MCF 10A (cell line): ENCODE measurements at regions not wholly inside any gene's neighbourhood (a gene's known extent, or its start where the extent isn't known, plus 50 kb on each side); places are given as distances from the start of the nearest gene placed in this dataset.

Experiments
- BruUV-seq: library from RNA; stranded (reverse); fragments of 400-500 nt; replicated peaks from 2 replicates; lab custom pipeline; 2021; lab: Mats Ljungman, UMichigan
- CTCF ChIA-PET: fragments of 300-600 bp; sonication (Branson Sonifier 250); formaldehyde crosslinking; extraction: SDS; loops from one replicate; lab custom pipeline; 2021; ENCODE audit warnings: antibody characterized with exemption, inconsistent platforms; lab: Yijun Ruan, JAX
- POLR2A ChIA-PET: fragments of 300-600, 350-650 bp; sonication (Branson Sonifier 250); formaldehyde crosslinking; extraction: SDS; loops from one replicate; lab custom pipeline; 2020; ENCODE audit warnings: antibody characterized with exemption, inconsistent platforms; lab: Yijun Ruan, JAX
- DNase-seq: peaks from one replicate; pipeline ENCODE4 v3.0.0-alpha.2; 2018; ENCODE audit not compliant: unreplicated experiment
- H3K27ac Mint-ChIP-seq: one replicate; pipeline ENCODE4 v1.8.0; 2022; ENCODE audit warnings: mild to moderate bottlenecking, low read depth, mixed read lengths; ENCODE audit not compliant: unreplicated experiment
- H3K27me3 Mint-ChIP-seq: one replicate; pipeline ENCODE4 v1.8.0; 2022; ENCODE audit warnings: mixed read lengths; ENCODE audit not compliant: insufficient read depth, unreplicated experiment
- H3K36me3 Mint-ChIP-seq: one replicate; pipeline ENCODE4 v1.8.0; 2022; ENCODE audit warnings: mild to moderate bottlenecking, moderate library complexity, mixed read lengths; ENCODE audit not compliant: insufficient read depth, unreplicated experiment
- H3K4me1 Mint-ChIP-seq: one replicate; pipeline ENCODE4 v1.8.0; 2022; ENCODE audit warnings: mixed read lengths; ENCODE audit not compliant: insufficient read depth, unreplicated experiment
- H3K4me3 Mint-ChIP-seq: one replicate; pipeline ENCODE4 v1.8.0; 2022; ENCODE audit warnings: mild to moderate bottlenecking, moderate library complexity, mixed read lengths; ENCODE audit not compliant: unreplicated experiment
- H3K9me3 Mint-ChIP-seq: one replicate; pipeline ENCODE4 v1.8.0; 2022; ENCODE audit warnings: mixed read lengths; ENCODE audit not compliant: unreplicated experiment
- intact Hi-C: fragments of 100-400 bp; cut with micrococcal nuclease; formaldehyde crosslinking; loops from 2 replicates; pipeline ENCODE4 v1.14.1; 2022
- TF ChIP-seq, protein P1 (sequence below): fragments of 200-600 bp; IDR thresholded peaks from one replicate; pipeline ENCODE4 v1.8.0; 2022; ENCODE audit warnings: antibody characterized with exemption, mild to moderate bottlenecking; ENCODE audit not compliant: unreplicated experiment

DNA sequence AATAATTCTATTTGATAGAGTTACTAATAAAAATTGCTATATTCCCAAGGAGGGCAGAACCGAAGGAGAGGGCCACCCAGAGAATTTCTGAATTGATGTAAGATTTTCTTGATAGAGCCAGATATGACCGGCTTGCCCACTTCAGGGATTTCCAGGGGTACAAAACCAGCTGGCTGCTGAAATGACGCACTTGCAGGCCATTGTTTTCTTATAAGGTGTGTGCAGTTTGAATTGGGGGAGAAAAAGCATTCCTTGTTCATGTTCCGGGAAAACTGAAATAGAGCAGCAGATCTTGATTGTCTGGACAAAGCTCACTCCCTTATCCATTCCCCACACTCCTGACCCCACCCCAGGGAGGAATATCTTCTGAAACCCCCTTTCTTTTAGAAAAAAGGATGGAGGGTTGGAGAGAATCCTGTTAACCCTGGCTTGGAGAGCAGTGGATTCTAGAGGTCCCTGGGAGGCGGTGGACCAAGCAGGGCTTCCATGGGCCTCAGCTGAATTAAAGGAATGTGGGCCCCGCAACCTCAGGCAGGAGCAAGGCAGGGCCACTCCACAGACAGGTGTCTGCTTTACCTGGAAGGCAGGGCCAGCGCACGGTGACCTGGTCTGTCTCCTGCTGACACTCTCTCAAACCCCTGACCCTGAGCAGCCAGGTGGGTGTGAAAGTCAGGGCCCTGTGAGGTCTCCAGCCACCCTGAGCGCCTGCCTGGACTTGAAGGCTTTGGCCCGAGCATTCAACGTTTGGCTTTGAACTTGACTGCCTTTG, 96.4 kb downstream of the TMEM170B start:
- intact Hi-C loops: no loop called here
- TF ChIP-seq, protein P1, sequence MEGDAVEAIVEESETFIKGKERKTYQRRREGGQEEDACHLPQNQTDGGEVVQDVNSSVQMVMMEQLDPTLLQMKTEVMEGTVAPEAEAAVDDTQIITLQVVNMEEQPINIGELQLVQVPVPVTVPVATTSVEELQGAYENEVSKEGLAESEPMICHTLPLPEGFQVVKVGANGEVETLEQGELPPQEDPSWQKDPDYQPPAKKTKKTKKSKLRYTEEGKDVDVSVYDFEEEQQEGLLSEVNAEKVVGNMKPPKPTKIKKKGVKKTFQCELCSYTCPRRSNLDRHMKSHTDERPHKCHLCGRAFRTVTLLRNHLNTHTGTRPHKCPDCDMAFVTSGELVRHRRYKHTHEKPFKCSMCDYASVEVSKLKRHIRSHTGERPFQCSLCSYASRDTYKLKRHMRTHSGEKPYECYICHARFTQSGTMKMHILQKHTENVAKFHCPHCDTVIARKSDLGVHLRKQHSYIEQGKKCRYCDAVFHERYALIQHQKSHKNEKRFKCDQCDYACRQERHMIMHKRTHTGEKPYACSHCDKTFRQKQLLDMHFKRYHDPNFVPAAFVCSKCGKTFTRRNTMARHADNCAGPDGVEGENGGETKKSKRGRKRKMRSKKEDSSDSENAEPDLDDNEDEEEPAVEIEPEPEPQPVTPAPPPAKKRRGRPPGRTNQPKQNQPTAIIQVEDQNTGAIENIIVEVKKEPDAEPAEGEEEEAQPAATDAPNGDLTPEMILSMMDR: no peak
- ChIA-PET POLR2A (no interaction called here), CTCF (no interaction called here)
- Mint-ChIP-seq H3K9me3 (no peaks in the 10 kb centered on the region), H3K27ac (no peak overlapping the region), H3K4me1 (no peaks in the 10 kb centered on the region), H3K36me3 (no peaks in the 10 kb centered on the region), H3K4me3 (no peak overlapping the region), H3K27me3 (no peaks in the 10 kb centered on the region)
- DNase-seq: no peak
- BruUV-seq: no TSS peak

DNA sequence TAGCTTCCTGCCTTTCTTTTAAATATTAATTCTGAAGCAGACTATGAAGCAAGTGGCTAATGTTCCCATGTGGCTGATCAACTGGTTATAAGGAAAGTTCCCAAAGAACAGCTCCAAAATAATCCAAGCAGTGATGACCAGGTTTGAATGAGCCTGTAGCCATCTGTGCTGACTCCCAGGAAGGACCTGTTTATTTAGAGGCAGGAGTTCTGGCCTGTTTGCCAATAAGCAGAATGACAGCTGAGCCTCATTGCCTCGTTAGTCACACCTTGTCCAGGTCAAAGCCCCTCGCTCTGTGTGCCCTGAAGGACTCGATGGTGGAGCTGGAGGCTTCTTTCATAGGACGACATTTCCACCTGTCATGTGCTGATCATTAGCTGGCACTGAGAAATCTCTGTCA, 97.4 kb downstream of the TMEM170B start:
- Mint-ChIP-seq H3K27ac (no peak overlapping the region), H3K4me1 (no peaks in the 10 kb centered on the region), H3K36me3 (no peaks in the 10 kb centered on the region), H3K27me3 (no peaks in the 10 kb centered on the region), H3K9me3 (no peaks in the 10 kb centered on the region), H3K4me3 (no peak overlapping the region)
- TF ChIP-seq, protein P1: no peak
- ChIA-PET CTCF (interaction anchor here (0.7 to 1.0 kb wide), 2 partner anchors 7 to 21 kb away, joined by 3 to 4 read pairs; no protein-coding TSS in a partner anchor), POLR2A (no interaction called here)
- no TSS peak for BruUV-seq
- no peak for DNase-seq
- intact Hi-C loops: no loop called here

DNA sequence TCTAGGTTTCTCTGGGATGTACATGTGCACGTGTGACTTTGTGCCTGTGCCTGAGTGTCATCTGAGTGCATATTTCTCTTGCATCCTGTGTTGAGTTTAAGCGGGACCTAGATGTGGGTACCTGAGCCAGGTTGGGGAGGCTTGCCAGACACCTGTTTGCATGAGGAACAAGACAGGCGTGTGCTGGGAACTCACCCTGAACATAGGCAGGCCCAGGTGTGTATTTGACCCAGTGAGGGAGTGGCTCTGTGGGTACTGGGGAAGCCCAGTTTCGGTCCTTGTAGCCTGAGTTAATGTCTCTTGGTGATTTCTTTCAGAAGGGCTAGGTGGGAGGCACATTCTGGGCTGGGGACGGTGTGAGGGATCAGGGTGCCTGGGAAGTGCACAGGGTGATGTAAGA, 98.6 kb downstream of the TMEM170B start:
- BruUV-seq: no TSS peak
- intact Hi-C loops: no loop called here
- DNase-seq: no peak
- TF ChIP-seq, protein P1: no peak
- Mint-ChIP-seq H3K9me3 (peaks cover 4% of the 10 kb centered on the region), H3K36me3 (no peaks in the 10 kb centered on the region), H3K27me3 (no peaks in the 10 kb centered on the region), H3K4me3 (no peak overlapping the region), H3K4me1 (no peaks in the 10 kb centered on the region), H3K27ac (no peak overlapping the region)
- CTCF ChIA-PET: no interaction called here
- POLR2A ChIA-PET: interaction anchor here (1.3 kb wide), 1 partner anchor 10 kb away, joined by 3 read pairs; no protein-coding TSS in a partner anchor

DNA sequence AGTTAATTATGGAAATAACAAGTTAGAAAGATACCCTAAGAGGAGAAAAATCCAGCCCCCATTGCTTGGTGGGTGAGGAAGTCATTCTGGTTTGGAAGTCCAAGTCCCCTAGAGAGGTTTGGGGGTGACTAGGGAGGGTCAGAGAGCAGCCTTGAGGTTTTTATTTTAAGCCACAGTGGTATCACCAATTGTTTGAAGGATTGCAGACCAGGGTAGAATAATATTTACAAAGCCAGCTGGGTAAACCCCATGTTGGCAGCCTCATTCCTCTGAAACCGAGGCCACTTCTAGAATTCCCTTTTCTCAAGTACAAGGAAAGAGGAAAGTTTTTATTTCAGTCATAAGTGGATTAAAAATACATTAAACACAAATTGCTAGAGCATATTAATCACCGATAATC, 99.7 kb downstream of the TMEM170B start:
- no peaks in the 10 kb centered on the region for H3K4me1 Mint-ChIP-seq
- intact Hi-C loops: no loop called here
- H3K27ac Mint-ChIP-seq: no peak overlapping the region
- ChIA-PET POLR2A (interaction anchor here (1.3 kb wide), 1 partner anchor 9 kb away, joined by 3 read pairs; no protein-coding TSS in a partner anchor), CTCF (interaction anchor here (1.1 to 1.8 kb wide), 2 partner anchors 18 to 19 kb away, joined by 5 read pairs; no protein-coding TSS in a partner anchor)
- TF ChIP-seq, protein P1: no peak
- H3K9me3 Mint-ChIP-seq: peaks cover 8% of the 10 kb centered on the region
- H3K27me3 Mint-ChIP-seq: no peaks in the 10 kb centered on the region
- BruUV-seq: no TSS peak
- DNase-seq: no peak
- H3K4me3 Mint-ChIP-seq: no peak overlapping the region
- no peaks in the 10 kb centered on the region for H3K36me3 Mint-ChIP-seq
